Fibroblast of skin of back (primary cell): ENCODE measurements at regions not wholly inside any gene's neighbourhood (a gene's known extent, or its start where the extent isn't known, plus 50 kb on each side); places are given as distances from the start of the nearest gene placed in this dataset.

Experiments
- DNase-seq: peaks from one replicate; pipeline ENCODE4 v3.0.0-alpha.2; 2013

DNA sequence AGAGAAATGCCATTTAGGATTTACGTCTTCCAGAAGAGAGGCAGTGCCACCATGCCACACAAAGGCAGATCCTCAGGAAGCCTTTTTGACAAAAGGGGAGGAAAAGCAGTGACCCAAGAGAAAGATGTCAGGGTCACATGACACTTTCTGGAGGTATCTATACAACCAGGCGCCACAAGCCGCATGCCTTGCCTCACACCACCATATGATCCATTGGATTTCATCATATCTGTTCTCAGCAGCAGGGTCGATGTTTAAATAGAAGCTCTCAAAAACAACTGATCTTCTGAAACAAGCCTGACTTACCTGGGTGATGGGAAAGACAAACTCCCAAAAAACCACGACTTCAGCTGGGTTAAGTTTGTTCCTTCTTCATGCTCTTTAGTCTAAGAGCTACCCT lies 52.5 kb upstream of the UNC5B start:
- DNase-seq = no peak

GRCh38 chr10:71161425-71161824 lies 50.9 kb upstream of the UNC5B start:
- no peak for DNase-seq
